Effector CD8-positive, alpha-beta T cell (primary cell): ENCODE measurements at regions not wholly inside any gene's neighbourhood (a gene's known extent, or its start where the extent isn't known, plus 50 kb on each side); places are given as distances from the start of the nearest gene placed in this dataset.
"Not testable (repeated sequence)": the region's sequence is repeated elsewhere in the genome, so short reads cannot be mapped to it uniquely, and the experiment has no call there.

Experiments used
- DNase-seq: peaks from one replicate; lab custom pipeline; 2025; lab: John Stamatoyannopoulos, UW

DNA sequence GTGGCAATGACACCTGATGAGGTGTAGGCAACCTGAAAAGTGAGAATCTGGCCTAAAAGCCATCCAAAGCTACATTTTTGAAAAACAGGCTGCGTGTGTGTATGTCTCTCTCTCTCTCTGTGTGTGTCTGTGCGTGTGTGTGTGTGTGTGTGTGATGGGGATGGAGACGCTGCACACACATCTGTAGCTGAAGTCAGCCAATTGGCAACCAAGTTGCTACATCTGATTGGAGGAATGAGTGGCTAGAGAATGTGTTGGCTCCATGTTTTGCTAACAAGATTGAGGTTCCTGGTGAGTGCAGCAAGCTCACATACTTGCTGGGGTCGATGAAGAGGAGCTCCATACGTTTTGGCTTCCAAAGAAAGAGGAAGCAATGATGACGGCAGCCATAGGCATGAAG lies 311.4 kb upstream of the NCAM1 start:
- no peak for DNase-seq

DNA sequence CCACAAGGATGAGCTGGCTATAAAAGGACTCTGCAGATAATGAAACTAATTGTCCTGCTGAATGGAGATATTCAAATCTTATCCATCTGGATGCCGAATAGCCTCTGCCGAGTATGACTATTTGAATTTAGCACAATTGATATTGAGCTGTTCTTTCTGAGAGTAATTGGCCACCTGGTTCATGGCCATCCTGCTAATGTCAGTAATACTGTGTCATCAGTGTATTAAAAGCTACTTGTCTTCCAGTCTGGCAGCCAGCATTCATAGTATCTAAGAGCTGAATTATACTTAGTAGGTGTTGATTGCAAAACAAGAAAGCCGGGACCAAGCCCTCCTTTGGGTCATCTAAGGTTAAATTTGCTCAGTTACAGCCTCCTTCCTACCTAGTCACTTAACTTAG lies 310.7 kb upstream of the NCAM1 start:
- DNase-seq, result no peak

DNA sequence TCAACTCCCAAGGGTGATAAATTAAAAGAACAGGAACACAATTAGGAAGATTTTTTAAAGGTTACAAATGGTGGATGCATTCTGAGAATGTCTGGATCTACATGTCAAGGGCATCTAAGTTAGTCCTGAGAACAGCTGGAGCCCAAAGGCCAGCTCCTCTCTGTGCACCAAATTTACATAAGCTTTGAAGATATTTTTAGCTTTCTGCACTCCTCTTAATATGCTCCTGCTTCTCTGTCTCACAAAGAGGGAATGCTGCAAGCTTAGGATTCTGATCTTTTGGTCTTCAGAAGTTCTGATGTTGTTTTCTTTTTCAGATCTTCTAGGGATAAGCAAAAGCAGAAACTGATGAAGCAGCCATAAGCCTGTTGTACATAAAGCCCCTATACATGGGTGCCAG lies 309.8 kb upstream of the NCAM1 start:
- DNase-seq, result no peak

DNA sequence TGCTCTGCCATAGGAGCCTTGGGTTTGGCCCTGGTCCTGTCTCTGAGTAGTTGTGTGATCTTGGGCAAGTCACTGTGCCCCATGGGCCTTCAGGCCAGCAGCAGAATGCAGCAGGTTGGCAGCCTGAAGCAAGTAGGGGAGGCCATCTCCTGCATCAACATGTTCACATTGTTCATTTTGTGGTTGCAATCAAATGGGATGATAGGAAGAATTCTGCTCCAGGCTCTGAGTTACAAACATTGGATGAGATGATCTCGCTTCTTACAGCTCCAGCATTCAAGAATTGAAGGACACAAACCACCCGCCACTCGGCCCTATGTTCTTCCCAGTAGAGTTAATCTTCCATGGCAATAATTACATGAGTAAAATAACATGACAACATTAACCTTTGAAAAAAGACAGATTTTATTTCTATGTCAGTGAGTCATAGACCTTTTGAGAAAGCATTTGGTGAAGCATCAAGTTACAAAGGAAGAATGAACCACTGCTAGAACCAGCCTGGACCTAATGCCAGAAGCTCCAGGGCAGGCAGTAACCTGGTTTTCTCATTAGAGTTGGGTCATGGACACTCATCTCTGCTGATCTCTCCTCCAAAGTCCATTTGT lies 308.3 kb upstream of the NCAM1 start:
- DNase-seq, result no peak

DNA sequence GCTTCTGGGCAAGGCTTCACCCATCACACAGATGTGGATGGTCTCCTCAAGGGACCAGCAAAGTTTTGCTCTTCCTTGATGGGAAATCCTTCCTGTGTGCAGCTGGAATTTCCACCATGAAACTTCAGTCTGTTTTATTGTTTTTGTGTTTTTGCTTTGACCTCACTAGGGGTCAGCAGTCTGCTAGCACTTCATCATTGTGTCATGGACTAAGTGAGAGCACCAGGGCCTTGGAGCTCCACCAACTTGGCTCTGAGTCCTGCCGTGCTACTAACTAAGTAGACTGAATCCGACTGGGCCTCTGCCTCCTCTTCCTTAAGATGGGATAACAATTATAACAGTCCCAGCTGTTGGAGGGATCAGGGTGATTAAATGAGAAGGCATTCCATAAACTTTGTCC lies 305.8 kb upstream of the NCAM1 start:
- DNase-seq, result no peak

DNA sequence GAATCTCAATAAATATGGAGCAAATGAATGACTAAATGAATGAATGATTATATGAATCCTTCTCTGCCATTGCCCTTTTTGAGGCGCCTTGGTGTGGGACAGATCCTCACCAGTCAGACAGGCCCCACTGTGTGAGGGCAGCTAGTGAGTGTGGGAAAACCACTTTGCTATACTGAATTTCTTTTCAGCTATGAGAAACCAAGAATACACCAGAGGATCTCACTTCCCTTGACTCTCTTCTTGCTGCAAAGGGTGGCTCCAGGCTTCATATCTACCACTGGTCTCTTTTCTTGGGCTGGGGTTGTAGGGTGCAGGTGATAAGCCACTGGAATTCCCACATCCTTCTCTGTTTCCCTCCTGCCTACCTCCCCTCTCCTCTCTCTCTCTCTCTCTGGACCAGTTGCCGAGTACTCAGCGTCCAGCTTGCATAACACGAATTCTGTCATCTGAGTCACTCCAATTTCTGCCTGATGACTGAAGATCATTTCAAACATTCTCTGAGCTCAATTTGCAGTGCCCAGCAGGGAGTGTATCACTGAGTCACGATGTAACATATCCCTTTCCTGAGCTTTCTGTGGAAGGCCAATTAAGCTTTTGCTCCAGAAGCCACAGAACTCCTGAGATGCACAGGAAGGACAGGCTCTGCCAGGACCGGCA lies 304.3 kb upstream of the NCAM1 start:
- DNase-seq, result no peak

DNA sequence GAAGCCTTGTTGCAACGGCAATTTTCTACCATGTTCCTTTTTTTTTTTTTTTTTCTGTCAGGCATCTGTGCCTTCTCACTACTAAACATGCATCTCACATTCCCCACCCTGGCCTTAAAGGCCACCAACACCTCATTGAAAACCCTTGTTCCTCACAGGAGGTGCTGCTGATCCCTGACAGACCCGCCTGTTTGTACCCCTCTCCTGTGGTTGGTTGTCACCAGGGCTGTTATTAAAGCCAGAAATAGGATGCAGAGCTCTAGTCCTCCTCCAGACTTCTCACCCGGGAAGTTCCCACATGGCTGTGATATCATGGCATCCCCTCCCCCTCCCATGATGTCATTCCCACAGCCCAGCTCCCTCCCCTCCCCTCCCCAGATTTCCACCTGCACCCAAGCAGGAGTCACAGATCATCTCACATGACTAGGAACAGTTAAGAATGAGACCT lies 302.8 kb upstream of the NCAM1 start:
- no peak for DNase-seq

DNA sequence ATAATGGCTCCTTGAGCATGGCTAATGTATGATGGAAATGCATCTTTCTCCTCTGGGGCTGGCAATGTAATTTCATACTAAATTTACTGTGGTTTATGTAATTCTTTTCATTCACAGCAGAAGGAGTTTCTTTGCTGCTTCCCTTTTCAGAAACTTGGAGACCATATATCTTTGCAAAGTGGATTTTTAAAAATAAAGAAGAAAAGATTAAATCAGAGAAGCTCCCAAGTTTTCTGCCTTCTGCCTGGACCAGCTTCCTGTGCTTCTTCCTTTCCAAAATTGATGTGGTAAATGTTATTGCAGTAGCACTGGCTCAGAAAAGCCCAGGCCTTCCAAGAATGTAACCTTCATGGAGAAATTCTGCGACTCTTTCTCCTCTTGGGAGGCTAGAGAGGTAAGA lies 300.1 kb upstream of the NCAM1 start:
- DNase-seq, result no peak

DNA sequence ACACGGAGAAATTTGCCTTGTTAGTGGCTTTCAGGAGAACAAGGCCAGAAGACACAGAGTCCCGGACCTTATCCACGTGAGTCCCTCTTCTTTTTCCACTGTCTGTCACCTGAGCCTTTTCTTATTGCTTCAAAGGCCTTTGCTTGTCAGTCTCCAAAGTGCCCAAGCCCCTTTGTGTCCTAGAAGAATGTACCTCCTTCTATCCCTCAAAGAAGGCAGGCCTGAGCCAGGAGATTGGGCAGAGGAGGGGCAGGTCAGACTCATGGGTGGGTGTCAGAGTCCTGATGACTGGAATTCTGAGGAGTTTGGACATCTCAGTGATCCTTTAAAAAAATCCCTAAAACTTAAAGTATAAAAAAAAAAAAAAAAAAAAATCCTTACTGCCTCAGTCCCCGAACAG lies 299.6 kb upstream of the NCAM1 start:
- no peak for DNase-seq

DNA sequence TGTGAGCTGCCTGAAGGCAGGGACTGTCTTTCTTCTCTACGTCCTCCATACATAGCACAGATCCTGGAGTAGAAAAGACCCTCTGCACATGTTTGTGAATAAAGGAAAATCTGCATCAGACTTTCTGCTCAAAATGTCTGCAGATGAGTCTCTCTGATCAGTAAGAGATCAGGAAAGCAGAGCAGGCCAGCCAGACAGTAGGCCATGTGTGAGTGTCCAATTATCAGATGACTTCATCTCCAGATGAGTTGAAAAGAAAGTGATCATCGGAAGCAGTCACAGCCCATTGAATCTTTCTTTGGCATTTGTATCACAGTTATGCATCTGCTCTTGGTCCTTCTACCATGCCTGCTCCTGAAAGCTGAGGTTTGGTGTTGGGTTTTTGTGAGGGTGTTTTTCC lies 298.7 kb upstream of the NCAM1 start:
- DNase-seq, result no peak

DNA sequence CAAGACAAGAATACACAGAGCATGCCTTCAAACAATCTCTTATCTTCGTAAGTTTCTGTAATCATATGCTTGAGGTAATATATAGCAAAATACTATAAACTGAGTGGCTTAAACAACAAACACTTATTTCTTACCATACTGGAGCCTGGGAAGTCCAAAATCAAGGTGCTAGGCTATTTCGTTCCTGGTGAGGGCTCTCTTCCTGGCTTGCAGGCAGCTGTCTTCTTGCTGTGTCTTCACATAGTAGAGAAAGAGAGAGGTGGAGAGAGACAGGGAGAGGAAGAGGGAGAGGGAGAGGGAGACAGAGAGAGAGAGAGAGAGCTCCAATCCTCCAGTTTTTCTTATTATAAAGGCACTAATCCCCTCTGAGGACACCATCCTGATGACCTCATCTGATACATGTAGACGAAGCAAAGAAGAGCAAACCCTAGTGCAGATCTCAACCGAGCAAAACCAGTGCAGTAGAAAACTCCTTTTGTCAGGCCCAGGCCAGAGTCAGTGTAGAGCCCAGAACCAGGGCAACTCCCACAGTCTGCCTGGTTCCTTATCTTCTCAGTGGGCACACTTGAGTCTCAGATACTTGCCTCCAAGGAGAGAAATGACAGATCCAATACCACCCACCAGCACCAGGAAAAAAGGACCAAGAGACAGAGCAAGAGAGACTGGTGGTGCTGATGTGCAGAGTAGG lies 297.1 kb upstream of the NCAM1 start:
- DNase-seq, result no peak

DNA sequence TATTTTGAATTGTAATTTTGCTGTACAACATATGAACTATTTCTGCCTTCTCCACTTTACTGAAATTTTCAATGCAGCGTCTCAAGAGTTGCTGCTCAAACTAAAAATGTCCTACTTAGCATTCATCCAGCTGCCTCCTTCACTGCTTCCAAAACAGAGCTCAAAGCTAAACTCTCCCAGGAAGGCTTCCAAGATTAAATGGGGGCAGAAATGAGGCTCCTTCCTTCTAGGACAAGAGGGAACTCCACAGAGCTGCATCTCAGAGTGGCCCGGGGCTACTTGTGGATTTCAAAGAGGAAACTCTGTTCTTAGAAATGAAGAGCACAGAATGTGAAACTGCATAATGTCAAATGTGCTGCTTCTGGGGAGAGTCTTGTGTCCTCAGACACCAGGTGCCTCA lies 295.9 kb upstream of the NCAM1 start:
- no peak for DNase-seq

DNA sequence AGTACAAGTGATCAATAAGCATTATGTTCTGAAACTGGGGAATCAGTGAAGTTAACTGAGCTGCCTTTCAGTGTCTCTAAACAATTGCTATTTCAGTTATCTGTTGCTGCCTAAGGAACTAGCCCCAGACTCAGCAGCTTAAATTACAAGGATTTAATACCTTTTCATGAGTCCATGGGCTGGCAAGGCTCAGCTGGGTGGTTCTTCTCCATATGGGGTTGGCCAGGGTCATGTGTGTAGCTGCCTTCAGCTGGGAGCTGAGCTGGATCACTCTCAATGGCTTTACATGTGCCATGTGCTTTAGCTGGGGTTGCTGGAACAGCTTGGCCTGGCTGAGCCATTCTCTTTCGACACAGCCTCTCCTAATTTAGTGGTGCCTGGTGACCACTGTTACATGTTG lies 295.0 kb upstream of the NCAM1 start:
- DNase-seq, result no peak

DNA sequence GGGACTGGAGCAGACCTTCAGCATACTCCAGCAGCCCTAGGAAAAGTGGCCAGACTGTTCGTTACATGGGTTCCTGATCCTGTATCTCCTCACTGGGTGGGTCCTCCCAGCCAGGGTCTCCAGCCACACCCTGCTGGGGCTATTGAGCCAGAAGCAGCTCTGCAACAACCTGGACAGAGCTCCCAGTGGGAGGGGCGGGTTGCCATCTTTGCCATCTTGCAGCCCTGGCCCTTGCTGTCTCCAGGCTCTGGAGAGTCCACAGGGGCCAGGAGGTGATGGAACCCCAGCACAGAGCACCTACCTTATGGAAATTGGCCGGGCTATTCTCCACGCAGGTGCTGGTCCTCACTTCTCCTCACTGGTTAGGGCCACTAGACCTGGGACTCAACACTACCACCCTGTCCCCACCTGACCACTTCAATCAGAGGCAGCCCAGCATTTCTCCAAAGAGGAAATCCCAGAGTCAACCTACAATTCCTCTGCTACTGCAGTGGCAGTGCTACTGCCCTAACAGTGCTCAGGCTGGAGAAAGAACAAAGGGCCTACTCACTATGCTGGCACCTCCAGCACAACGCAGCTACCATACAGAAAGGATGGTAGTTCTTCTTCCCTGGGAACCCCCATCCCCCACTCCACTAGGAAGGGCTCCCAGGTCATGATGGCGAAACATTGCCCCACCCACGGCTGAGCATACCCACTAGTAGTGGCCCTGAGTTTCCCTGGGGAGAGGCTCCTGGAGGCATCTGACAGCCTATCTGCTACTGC lies 290.2 kb upstream of the NCAM1 start:
- no peak for DNase-seq

DNA sequence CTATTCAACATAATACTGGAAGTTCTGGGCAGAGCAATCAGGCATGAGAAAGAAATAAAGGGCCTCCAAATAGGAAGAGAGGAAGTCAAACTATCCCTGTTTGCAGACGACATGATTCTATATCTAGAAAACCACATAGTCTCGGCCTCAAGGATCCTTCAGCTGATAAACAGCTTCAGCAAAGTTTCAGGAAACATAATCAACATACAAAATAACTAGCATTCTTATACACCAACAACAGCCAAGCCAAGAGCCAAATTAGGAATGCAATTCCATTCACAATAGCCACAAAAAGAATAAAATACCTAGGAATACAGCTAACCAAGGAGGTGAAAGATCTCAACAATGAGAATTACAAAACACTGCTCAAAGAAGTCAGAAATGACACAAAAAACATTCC lies 287.8 kb upstream of the NCAM1 start:
- not testable (repeated sequence) for DNase-seq

DNA sequence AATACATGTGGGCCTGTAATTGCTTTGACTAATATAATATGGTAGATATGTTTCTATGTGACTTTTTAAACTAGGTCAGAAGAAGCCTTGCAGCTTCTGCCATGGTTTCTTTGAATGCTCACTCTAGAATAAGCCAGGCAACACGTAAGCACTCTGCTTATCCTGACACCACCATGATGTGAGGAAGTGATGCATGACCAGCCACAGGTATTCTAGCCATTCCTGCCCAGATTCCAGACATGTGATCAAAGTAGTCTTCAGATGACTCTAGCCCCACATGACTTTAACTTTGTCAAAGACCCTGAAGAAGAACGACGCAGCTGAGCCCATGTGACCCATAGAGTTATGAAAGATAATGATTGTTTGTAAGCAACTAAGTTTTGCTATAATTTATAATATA lies 276.1 kb upstream of the NCAM1 start:
- no peak for DNase-seq

DNA sequence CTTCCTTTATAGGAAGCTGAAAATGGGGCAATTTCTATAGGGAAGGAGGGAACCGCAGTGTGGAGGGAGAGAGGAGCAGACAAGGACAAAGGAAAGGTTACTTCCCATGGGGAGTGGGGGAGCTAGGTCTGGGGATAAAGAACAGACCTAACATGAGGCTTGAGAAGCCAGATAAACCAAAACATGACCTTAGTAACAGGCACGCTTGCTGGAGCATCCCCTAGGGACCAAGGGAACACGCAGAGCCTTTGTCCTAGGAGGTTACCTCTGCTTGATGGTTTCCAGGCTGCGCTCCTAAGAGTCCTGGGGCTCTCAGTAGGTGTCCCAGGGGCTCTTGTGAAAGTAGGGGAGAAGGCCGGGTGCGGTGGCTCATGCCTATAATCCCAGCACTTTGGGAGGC lies 271.4 kb upstream of the NCAM1 start:
- no peak for DNase-seq

DNA sequence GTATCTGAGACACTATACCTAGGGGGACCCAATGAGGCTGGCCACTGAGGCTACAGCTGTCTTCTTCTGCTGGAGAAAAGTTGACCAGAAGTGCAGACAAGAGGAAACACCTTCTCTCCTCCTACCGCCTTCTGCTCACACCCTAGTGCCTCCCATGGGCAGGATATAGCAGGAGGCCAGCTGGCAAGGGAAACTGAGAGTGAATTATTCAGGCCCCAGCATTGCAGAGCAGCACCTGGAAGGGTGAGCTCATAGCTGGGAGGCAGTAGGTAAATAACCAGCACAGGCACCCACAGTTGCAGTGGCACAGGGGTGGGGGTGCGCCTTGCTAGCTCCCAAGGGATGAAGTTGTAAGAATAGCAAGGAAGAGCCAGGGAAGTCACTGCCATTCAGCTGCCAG lies 267.4 kb upstream of the NCAM1 start:
- no peak for DNase-seq

DNA sequence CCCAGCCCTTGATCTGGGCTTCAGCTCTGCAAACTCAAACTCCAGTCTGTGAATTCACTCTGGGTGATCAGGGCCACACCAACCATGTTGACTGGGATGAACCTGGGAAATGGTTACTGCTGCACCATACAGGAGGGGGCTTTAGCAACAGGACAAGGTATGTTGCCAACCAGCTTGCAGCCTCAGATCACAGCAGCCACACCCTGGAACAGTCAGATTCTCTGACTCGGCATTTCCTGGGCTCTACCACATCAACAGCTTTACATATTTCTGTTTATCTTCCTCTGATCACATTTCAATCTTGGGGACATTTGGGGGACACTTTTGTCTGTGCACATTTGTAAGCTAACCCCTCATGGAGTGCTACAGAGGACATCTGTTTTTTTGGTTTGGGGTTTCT lies 267.0 kb upstream of the NCAM1 start:
- no peak for DNase-seq

DNA sequence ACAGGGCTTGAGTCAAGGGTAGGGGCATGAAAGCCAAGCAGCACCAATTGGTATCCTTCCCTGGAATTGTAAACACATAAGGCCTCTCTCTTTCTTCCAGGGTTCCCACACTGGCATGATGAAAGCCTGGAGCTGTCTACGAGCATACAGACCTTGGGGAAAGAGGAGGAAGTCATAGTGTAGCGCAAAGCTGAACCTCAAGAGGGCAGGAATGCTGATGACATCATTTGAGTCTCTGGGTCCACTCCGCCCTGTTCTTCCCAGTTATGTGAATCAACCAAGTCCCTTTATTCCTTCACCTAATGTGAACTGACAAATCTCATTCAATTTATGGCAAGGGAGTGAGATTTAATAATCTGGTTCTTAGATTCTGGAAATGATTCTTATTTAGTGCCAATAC lies 266.4 kb upstream of the NCAM1 start:
- no peak for DNase-seq

DNA sequence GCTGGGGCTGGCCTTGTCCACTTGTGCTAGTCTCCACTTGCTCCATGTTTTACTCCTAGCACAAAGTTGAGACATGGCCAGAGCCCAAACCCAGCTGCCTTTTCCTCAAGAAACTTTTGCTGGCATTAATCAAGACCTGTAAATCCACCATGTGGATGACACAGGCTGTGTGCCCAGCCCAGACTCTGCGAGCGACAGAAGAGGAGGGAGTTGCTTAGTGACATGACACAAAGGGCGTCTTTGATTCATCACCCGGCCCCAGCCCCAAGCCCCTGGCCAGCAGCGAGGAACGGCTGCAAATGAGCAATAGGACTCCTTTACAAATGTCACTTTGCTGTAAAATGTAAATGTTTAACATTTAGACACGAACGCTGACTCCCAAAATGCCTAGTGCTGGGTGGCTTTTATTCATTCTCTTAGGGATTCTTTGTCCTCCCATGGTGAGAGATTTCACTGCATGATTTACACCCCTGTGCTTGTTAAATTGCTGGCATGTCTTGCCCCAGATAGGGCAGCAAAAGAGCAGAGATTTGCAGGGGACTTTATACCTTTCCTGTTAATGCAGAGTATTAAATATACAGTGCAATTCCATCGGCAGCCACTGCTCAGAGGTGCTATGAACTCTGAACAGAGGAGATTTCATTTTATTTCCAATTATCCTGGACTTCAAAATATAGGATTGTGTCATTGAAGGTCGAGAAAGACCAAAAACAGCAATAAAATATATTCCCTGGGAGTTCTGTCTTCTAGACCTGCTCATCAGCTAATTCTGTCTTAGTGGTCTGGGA lies 263.6 kb upstream of the NCAM1 start:
- no peak for DNase-seq

DNA sequence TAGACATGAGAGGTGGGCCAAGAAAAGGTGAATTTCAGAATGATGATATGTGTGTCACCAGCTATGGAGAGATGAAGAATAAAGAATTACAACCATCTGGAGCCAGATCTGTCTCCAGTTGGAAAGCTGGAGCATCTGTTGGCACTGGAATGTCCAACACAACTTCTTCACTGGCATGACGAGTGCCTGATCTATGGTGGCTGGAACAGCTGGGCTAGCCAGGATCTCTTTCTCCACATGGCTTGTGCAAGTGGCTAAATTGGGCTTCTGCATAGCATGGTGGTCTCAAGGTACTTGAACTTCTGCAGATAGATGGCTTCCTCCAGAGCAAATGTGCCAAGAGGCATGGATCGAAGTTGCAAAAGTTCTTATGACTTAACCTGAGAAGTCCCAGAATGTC lies 256.1 kb upstream of the NCAM1 start:
- no peak for DNase-seq
